Lower leg skin (tissue), 4 donors: ENCODE measurements at regions not wholly inside any gene's neighbourhood (a gene's known extent, or its start where the extent isn't known, plus 50 kb on each side); places are given as distances from the start of the nearest gene placed in this dataset.

Source experiments
- DNase-seq, 2 donors: peaks; one replicate each; pipeline ENCODE4 v3.0.0-alpha.2; 2019; ENCODE audit warnings: low spot score in 2 of 2
- H3K4me3 ChIP-seq: fragments of 200-600 bp; sonication (generic); 2 replicates; pipeline ENCODE4 v1.5.1; 2017; ENCODE audit warnings: mild to moderate bottlenecking, low read depth; ENCODE audit not compliant: poor library complexity, severe bottlenecking
- POLR2A ChIP-seq, 2 donors: fragments of 450-650 bp; IDR thresholded peaks; one replicate each; pipeline ENCODE4 v1.6.1; 2016 to 2017; ENCODE audit warnings: antibody characterized with exemption in 2 of 2, mild to moderate bottlenecking in 1 of 2, moderate library complexity in 1 of 2
- WGBS, 2 donors: methylation state at CpG; one replicate each; pipeline ENCODE4 v1.1.5; 2018; 5-methylcytosine and 5-hydroxymethylcytosine counted together
- intact Hi-C: fragments of 100-400 bp; cut with DNase I; formaldehyde crosslinking; loops from one replicate; pipeline ENCODE4 v1.15.0; 2023; ENCODE audit warnings: low total_unique reads
- TF ChIP-seq, protein P1 (sequence below), 3 donors: fragments of 450-650 bp; IDR thresholded peaks; one replicate each; pipeline ENCODE4 v1.5.1; 2016; ENCODE audit warnings: antibody characterized with exemption in 3 of 3, mild to moderate bottlenecking in 3 of 3, moderate library complexity in 2 of 3

DNA sequence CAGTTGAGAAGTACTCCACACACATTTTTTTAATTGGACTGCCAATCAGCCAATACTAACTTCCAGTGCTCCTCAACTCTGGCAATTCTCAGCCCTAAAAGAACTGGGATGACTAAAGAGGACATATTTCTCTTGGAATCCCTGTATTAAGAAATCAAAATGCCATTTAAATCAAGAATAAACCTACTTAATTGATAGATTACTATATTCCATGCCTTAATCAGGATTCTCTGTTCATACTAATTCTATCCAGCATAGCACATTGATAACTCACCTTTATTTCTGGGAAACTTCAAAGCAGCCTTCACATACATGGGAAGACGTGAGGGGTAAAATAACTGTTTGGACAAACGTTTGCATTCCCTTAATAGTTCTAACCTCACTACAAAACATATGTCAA is 93.0 kb upstream of the DKK2 start:
- no peak overlapping the region for H3K4me3 ChIP-seq
- WGBS, 2 donors: 39 to 55% methylated on average over 2 of the region's 2 CpGs
- DNase-seq: no peak
- TF ChIP-seq, protein P1, sequence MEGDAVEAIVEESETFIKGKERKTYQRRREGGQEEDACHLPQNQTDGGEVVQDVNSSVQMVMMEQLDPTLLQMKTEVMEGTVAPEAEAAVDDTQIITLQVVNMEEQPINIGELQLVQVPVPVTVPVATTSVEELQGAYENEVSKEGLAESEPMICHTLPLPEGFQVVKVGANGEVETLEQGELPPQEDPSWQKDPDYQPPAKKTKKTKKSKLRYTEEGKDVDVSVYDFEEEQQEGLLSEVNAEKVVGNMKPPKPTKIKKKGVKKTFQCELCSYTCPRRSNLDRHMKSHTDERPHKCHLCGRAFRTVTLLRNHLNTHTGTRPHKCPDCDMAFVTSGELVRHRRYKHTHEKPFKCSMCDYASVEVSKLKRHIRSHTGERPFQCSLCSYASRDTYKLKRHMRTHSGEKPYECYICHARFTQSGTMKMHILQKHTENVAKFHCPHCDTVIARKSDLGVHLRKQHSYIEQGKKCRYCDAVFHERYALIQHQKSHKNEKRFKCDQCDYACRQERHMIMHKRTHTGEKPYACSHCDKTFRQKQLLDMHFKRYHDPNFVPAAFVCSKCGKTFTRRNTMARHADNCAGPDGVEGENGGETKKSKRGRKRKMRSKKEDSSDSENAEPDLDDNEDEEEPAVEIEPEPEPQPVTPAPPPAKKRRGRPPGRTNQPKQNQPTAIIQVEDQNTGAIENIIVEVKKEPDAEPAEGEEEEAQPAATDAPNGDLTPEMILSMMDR (IDR thresholded peaks at IDR 0.05): no peak
- TF ChIP-seq POLR2A (IDR thresholded peaks at IDR 0.05): no peak
- intact Hi-C loops: no loop called here

DNA sequence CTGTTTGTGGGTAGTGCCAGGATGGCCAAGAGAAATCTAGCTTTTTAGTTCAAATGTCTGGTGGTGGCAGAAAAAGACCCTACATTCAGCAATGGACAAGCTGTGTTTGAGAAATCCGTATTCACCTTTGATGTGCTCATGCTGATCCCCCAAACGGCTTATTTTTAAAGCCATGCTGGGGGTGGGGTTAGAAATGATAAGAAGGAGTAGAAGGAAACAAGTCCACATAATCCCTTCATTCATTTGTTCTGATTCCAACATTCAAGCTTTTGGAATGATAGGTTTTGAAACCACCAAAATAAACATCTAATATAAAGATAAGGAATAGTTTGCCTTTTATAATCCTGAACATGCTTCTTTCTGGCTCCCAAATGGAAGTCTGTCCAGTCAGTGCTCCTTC is 92.0 kb upstream of the DKK2 start:
- DNase-seq: no peak
- WGBS, 2 donors: 64 to 69% methylated on average over 2 of the region's 2 CpGs
- H3K4me3 ChIP-seq: no peak overlapping the region
- intact Hi-C loops: no loop called here
- TF ChIP-seq POLR2A (IDR thresholded peaks at IDR 0.05): no peak
- TF ChIP-seq, protein P1 (IDR thresholded peaks at IDR 0.05): no peak

DNA sequence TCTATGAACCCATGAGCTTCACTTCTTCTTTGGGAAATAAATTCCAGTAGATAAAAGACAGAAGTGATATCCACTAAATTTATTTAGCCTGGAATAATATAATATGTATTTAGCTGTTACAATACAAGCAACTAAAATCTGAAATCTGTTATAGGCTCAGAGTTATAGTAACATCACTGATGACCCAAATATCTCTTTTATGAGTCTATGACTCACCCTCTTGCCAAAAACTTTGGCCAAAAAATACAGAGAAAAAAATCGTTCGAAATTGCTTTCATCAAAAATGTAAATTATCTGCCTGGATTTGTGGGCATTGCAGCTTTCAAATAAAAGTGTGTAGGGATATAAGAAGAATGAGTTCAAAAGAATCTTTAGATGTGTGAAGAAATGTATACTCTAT is 89.4 kb upstream of the DKK2 start:
- DNase-seq: no peak
- no peak overlapping the region for H3K4me3 ChIP-seq
- TF ChIP-seq, protein P1 (IDR thresholded peaks at IDR 0.05): no peak
- TF ChIP-seq POLR2A (IDR thresholded peaks at IDR 0.05): no peak
- intact Hi-C loops: no loop called here
- WGBS, 2 donors: 25 to 38% methylated on average over 2 of the region's 2 CpGs

DNA sequence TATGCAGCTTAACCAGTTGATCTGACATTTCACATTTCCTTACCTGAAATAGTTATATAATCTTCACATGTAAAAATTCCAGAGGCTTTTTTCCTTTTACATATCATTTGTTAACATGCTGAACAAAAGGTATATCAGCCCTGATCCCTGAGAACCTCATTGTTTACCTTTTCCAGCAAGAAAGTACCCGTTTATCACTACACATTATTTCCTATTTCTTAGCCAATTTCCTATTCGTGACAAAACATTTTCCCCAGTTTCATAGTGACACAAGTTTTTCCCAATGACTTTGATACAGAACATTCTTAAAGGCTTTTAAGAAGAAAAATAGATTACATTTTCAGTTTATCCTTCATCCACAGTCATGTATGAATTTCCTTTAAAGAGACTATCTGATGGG is 86.6 kb upstream of the DKK2 start:
- TF ChIP-seq POLR2A (IDR thresholded peaks at IDR 0.05): no peak
- TF ChIP-seq, protein P1 (IDR thresholded peaks at IDR 0.05): no peak
- intact Hi-C loops: no loop called here
- DNase-seq: no peak
- 35 to 45% methylated on average over 2 of the region's 2 CpGs for WGBS, 2 donors
- no peak overlapping the region for H3K4me3 ChIP-seq

DNA sequence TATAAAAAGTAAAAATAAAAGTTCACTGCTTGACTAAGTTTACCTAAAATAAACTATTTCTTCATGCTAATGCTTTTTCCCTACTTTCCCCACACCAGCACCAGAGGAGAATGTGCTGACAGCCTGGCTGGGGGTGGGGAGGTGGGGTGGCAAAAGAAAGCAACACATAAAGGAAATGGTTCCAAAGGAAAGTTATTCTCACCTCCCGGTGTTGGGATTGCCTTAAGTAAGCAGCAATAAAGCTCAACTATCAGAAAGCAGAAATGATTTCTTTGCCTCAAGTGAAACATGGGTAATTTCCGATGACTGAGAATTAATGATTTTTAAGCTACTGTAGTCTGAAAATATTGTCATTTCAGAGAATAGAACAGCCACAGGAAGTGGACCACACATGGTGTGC is 84.5 kb upstream of the DKK2 start:
- no peak for DNase-seq
- no peak overlapping the region for H3K4me3 ChIP-seq
- intact Hi-C loops: no loop called here
- no peak for TF ChIP-seq POLR2A (IDR thresholded peaks at IDR 0.05)
- TF ChIP-seq, protein P1 (IDR thresholded peaks at IDR 0.05): no peak
- 32 to 43% methylated on average over 2 of the region's 2 CpGs for WGBS, 2 donors

DNA sequence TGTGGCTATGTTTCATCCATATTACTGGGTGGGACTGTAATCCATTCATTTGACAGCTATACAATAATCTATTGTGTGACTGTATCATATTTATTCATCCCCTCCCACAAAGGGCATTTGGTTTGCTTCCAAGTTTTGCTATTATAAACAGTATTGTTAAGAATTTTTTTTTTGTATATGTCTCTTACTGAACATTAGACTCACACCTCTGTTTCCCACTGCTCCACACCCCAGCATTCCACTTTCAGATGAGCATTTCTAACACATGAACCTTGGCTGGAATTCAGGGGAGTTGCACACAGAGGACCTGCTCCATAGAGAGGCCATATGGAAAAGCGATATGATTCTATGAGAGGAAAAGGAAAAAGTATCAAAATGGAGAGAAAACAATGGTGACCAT is 81.6 kb upstream of the DKK2 start:
- 80 to 87% methylated on average over 1 of the region's 1 CpG for WGBS, 2 donors

More for the DNA sequence above, 81.6 kb upstream of the DKK2 start:
- no peak for TF ChIP-seq POLR2A (IDR thresholded peaks at IDR 0.05)
- TF ChIP-seq, protein P1 (IDR thresholded peaks at IDR 0.05): no peak
- intact Hi-C loops: no loop called here
- no peak for DNase-seq
- no peak overlapping the region for H3K4me3 ChIP-seq
